ENCODE measurements at regions not wholly inside any gene's neighbourhood (a gene's known extent, or its start where the extent isn't known, plus 50 kb on each side); places are given as distances from the start of the nearest gene placed in this dataset.
A peak's percentile ranks its signal among the peaks of the same experiment; 100 is the strongest.

- no peaks in the 10 kb centered on the region; a peak in 1 of 7 replicates for H3K36me3 Mint-ChIP-seq (ENCODE audit: insufficient read depth in 1 of 3, low read depth in 3 of 3)
- H2BK15ac ChIP-seq (ENCODE audit: low read depth, low read length): no peak overlapping the region
- H4K8ac ChIP-seq (replicated peaks; ENCODE audit: insufficient read length, low read depth, low read length): no peak overlapping the region
- H3K4ac ChIP-seq (ENCODE audit: low read depth, low read length): no peak overlapping the region
- H2BK5ac ChIP-seq (ENCODE audit: insufficient read length, low read length): no peak overlapping the region
- H3K9ac ChIP-seq (ENCODE audit: extremely low read depth, insufficient read length, low read length): no peak overlapping the region
- H4K91ac ChIP-seq (ENCODE audit: insufficient read length, low read depth, low read length): no peak overlapping the region
- H4K5ac ChIP-seq (ENCODE audit: insufficient read length, low read depth, low read length): no peak overlapping the region
- no peak overlapping the region for H3K56ac ChIP-seq (ENCODE audit: insufficient read length, low read depth, low read length)
- H2AK5ac ChIP-seq (ENCODE audit: insufficient read length, low read length): no peak overlapping the region
- no peak overlapping the region for H3T11ph ChIP-seq (ENCODE audit: low read length)
- H3K23me2 ChIP-seq (ENCODE audit: insufficient read length, low read depth, low read length, poor library complexity, severe bottlenecking): no peaks in the 10 kb centered on the region
- peak overlapping the region; percentile 4; the same call in 1 of the 2 replicates for H3K14ac ChIP-seq (ENCODE audit: insufficient read depth, low read length)
- peaks cover 3% of the 10 kb centered on the region for H3K27me3 Mint-ChIP-seq (ENCODE audit: low read depth)
- WGBS (ENCODE audit: extremely low coverage, insufficient read length, low lambda C conversion rate): no CpG with 5 or more reads among the region's 7 CpGs
- H3K27me3 ChIP-seq (ENCODE audit: insufficient read depth, low read length): no peaks in the 10 kb centered on the region
- H3K18ac ChIP-seq (ENCODE audit: insufficient read length, low read depth, low read length): no peak overlapping the region
- H2BK20ac ChIP-seq (ENCODE audit: low read depth, low read length, poor library complexity, severe bottlenecking): no peak overlapping the region
- no peak overlapping the region for H3K4me3 Mint-ChIP-seq
- H3K9me3 Mint-ChIP-seq: no peaks in the 10 kb centered on the region; a peak in 1 of 5 replicates
- H3K4me1 ChIP-seq (ENCODE audit: insufficient read depth, low read length): no peaks in the 10 kb centered on the region
- H3K79me1 ChIP-seq (ENCODE audit: insufficient read depth, low read depth, low read length, poor library complexity, severe bottlenecking): no peaks in the 10 kb centered on the region
- H3K9me3 ChIP-seq (ENCODE audit: control insufficient read depth, low read depth, low read length): no peaks in the 10 kb centered on the region
- no peak overlapping the region for H2BK12ac ChIP-seq (ENCODE audit: insufficient read length, low read depth, low read length)
- no peak for TF ChIP-seq CTCF (conservative IDR thresholded peaks at IDR 0.05)
- H3K27ac Mint-ChIP-seq: 0 out of 7 replicates have a peak overlapping the region, but pooled peaks of 1 of the 3 experiments have one; percentile 4
- no peaks in the 10 kb centered on the region for H3K79me2 ChIP-seq (ENCODE audit: insufficient read depth, low read length)
- no peak overlapping the region for H3K4me2 ChIP-seq (ENCODE audit: insufficient read depth, insufficient read length, low read length)
- H3K27ac ChIP-seq (ENCODE audit: insufficient read length, low read depth, low read length): no peak overlapping the region
- no peak for DNase-seq
- no peak overlapping the region for H2AFZ ChIP-seq (ENCODE audit: low read length)
- H4K20me1 ChIP-seq (ENCODE audit: control insufficient read depth, insufficient read depth, insufficient read length): no peaks in the 10 kb centered on the region
- H2BK120ac ChIP-seq (ENCODE audit: low read depth, low read length, poor library complexity, severe bottlenecking): no peak overlapping the region
- no peak overlapping the region for H3K23ac ChIP-seq (ENCODE audit: insufficient read length, low read depth, low read length)
- peaks cover 16 to 20% of the 10 kb centered on the region in 2 experiments for H3K4me1 Mint-ChIP-seq
These were observed 913.3 kb downstream of the UQCRFS1 start for GRCh38 chr19:28299649-28300048.
